AG04450 (cell line): ENCODE measurements at regions not wholly inside any gene's neighbourhood (a gene's known extent, or its start where the extent isn't known, plus 50 kb on each side); places are given as distances from the start of the nearest gene placed in this dataset.
A peak's percentile ranks its signal among the peaks of the same experiment; 100 is the strongest.

ENCODE experiments used
- CTCF ChIA-PET: fragments of 300-600, 350-600 bp; formaldehyde crosslinking; extraction: SDS; loops from one replicate; lab custom pipeline; 2022; ENCODE audit warnings: antibody characterized with exemption, inconsistent platforms; lab: Charles Lee
- POLR2A ChIA-PET: fragments of 350-600 bp; formaldehyde crosslinking; extraction: SDS; loops from one replicate; lab custom pipeline; 2021; ENCODE audit warnings: antibody characterized with exemption, inconsistent platforms; lab: Yijun Ruan, JAX
- DNase-seq: peaks from one replicate; pipeline ENCODE4 v3.0.0-alpha.2; 2011; ENCODE audit warnings: low read depth, low spot score
- H3K27ac ChIP-seq: one replicate; pipeline ENCODE4 v1.5.1; 2012; ENCODE audit warnings: low read depth, low read length, control low read depth
- H3K27me3 ChIP-seq: one replicate; pipeline ENCODE4 v1.6.0; 2012; ENCODE audit warnings: low read length; ENCODE audit not compliant: control insufficient read depth, insufficient read depth
- H3K4me3 ChIP-seq: 2 replicates; pipeline ENCODE4 v1.5.1; 2011; ENCODE audit warnings: mild to moderate bottlenecking, low read depth, low read length, control low read depth
- H3K9me3 ChIP-seq: 2 replicates; pipeline ENCODE4 v1.5.1; 2012; ENCODE audit warnings: low read length; ENCODE audit not compliant: control insufficient read depth, insufficient read depth
- TF ChIP-seq, protein P1 (sequence below): IDR thresholded peaks from 2 replicates; pipeline ENCODE4 v1.5.1; 2011; ENCODE audit warnings: low read depth, low read length, control low read depth, inconsistent platforms

DNA sequence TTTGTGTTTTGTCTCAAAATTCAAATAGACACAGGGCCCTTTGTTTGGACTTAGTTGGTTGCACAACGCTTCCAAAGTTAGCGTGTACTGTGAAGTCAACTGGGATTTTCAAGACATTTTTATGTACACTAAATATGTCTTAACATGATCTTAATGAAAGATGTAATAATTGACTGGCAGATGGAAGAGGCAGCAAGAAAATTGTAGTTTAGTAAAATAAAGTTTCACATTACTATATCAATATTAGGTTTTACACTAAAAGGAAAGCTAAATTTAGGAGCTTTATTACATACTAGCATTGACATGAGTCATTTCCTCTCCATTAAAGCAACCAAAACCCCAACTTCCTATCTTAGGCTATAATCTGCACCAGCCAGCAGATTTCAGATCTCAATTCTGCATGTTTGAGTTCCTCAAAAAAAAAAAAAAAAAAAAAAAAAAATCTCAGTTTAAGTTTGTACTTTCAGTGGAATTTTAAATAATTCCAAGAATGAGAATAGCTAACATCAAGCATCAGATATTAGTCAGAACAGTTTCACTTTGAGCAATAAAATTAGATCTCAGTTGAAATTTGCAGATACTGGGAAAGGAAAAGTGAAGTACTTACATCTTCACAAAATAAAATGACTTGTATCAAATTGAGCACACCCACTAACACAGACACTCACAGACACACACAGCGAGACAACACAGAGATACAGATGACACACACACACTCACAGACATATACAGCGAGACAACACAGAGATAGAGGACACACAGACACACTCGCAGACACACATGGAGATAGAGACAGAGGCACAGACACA lies 346.6 kb upstream of the KLF6 start:
- DNase-seq = peak; percentile 65
- ChIA-PET CTCF (interaction anchor here (0.6 to 1.4 kb wide), 5 partner anchors 115 to 938 kb away, joined by 3 to 6 read pairs (median 4); no protein-coding TSS in a partner anchor), POLR2A (interaction anchor here (0.6 to 1.0 kb wide), 8 partner anchors 64 to 881 kb away, joined by 3 to 10 read pairs (median 6); partner anchors contain the start of gene KLF6)
- peaks cover under 1% of the 10 kb centered on the region; the same call in 1 of the 2 replicates for H3K9me3 ChIP-seq
- TF ChIP-seq, protein P1, sequence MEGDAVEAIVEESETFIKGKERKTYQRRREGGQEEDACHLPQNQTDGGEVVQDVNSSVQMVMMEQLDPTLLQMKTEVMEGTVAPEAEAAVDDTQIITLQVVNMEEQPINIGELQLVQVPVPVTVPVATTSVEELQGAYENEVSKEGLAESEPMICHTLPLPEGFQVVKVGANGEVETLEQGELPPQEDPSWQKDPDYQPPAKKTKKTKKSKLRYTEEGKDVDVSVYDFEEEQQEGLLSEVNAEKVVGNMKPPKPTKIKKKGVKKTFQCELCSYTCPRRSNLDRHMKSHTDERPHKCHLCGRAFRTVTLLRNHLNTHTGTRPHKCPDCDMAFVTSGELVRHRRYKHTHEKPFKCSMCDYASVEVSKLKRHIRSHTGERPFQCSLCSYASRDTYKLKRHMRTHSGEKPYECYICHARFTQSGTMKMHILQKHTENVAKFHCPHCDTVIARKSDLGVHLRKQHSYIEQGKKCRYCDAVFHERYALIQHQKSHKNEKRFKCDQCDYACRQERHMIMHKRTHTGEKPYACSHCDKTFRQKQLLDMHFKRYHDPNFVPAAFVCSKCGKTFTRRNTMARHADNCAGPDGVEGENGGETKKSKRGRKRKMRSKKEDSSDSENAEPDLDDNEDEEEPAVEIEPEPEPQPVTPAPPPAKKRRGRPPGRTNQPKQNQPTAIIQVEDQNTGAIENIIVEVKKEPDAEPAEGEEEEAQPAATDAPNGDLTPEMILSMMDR = no peak
- H3K27ac ChIP-seq = peak overlapping the region; percentile 68
- no peak overlapping the region for H3K4me3 ChIP-seq
- no peaks in the 10 kb centered on the region for H3K27me3 ChIP-seq

DNA sequence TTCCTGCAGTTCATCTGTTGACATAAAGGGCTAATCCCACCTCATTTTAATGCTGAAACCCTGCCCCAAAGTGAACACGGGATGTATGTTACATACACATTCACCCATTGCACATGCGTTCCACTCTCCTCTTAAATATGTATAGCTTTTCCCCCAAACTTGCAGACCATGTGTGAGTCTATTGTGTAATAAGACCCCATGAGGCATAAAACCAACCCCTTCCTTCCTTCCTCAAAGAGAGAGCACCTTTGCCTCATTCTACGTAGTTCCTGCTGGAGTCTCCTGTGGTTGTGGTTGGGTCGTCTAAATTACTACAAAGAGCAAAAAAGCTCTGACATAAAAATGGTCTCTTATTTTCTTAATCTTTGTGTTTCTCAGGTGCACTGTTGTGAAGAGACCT lies 345.7 kb upstream of the KLF6 start:
- Histone ChIP-seq H3K9me3 (peaks cover 4% of the 10 kb centered on the region; the same call in 1 of the 2 replicates), H3K4me3 (no peak overlapping the region), H3K27ac (no peak overlapping the region), H3K27me3 (no peaks in the 10 kb centered on the region)
- POLR2A ChIA-PET = interaction anchor here (0.6 kb wide), 1 partner anchor 377 kb away, joined by 3 read pairs; no protein-coding TSS in a partner anchor
- CTCF ChIA-PET = interaction anchor here (1.4 kb wide), 1 partner anchor 637 kb away, joined by 4 read pairs; no protein-coding TSS in a partner anchor
- DNase-seq = no peak
- TF ChIP-seq, protein P1 = no peak

DNA sequence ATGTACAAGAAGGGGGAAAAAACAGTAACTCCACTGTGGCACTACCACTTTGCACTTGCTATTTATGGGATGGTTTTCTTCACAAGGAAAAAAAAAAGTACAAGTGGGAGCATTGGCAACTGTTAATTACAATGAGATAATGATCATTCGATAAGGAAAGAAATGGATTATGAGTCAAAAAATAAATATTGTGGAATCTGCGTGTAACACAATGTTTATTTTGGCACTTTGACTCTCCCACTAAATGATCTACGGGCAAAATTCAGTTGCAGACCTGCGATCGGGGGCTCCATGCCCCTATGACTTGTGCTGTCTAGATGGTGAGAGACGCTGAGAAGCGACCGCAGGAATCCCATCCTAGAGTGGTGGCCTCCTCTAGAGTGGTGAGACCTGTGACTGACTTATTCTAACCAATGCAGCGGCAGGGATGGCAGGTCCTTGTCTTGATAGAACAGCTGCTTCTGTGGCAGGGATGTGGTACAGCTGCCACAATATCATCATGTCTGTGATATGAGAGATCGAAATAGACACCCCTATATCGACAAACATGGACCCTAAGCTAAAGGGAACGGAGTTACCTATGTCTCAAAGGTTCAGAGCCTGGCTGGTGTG lies 345.0 kb upstream of the KLF6 start:
- TF ChIP-seq, protein P1 = no peak
- ChIA-PET POLR2A (no interaction called here), CTCF (interaction anchor here (1.4 kb wide), 1 partner anchor 637 kb away, joined by 4 read pairs; no protein-coding TSS in a partner anchor)
- Histone ChIP-seq H3K9me3 (peaks cover 4% of the 10 kb centered on the region; the same call in 1 of the 2 replicates), H3K4me3 (no peak overlapping the region), H3K27me3 (no peaks in the 10 kb centered on the region), H3K27ac (no peak overlapping the region)
- DNase-seq = no peak

DNA sequence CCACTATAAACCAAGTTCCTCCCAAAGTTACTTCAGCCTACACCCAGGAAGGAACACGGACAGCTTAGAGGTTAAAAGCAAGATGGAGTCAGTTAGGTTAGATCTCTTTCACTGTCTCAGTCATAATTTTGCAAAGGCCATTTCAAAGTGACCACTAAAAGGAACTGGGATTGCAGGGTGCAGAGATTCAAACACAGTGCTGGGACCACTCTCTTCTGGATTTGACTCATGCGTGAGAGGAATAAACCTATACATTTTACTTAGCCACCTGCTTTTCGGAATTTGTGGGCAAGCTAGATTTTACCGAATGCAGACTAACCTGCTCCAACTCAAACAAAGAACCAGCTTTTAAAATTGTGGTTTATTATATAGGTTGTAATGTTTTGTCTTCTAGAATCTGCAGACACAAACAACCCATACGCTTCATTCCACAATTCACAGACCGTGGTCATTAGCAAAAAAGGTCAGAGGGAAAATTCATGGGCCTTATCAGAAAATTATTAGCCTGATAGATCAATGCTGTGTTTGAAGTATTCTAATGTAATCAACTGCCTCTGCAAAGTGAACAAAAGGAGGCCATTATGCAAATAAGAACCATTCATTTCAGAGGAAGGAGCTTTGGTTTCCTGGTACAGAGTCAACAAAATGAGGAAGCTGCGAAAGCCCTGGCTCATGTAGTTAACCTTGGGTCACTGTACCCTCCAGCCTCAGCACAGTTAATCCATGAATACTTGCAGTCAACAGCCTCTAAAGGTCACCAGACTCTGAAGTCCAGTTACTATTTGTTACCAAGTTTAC lies 342.7 kb upstream of the KLF6 start:
- no peak for DNase-seq
- H3K4me3 ChIP-seq = no peak overlapping the region
- no peak overlapping the region for H3K27ac ChIP-seq
- H3K9me3 ChIP-seq = peaks cover 4% of the 10 kb centered on the region; the same call in 1 of the 2 replicates
- TF ChIP-seq, protein P1 = no peak
- ChIA-PET CTCF (no interaction called here), POLR2A (no interaction called here)
- H3K27me3 ChIP-seq = no peaks in the 10 kb centered on the region
